ENCODE measurements at regions not wholly inside any gene's neighbourhood (a gene's known extent, or its start where the extent isn't known, plus 50 kb on each side); places are given as distances from the start of the nearest gene placed in this dataset.

DNA sequence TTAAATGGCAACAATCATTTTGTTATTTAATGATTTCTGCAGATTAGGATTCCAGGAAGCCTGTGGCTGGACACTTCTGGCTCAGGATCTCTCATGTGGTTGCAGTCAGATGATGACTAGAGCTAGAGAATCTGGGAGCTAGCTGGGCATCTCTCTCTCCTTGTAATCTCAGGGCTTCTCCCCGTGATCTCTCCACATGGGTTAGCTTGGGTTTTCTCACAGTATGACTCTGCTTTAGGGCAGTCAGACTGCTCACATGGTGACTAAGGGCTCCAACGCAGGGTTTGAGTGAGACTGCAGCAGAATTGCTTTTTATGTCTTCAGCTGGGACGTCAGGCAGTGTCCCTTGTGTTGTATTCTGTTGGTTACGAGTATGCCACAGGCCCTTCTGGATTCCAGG lies 361.4 kb downstream of the CBLL2 start:
- H3K27ac ChIP-seq = no peak overlapping the region
- H3K36me3 ChIP-seq = no peaks in the 10 kb centered on the region
- H3K4me1 ChIP-seq = no peaks in the 10 kb centered on the region
- TF ChIP-seq EP300 (IDR thresholded peaks at IDR 0.05) (no peak), POLR2A (IDR thresholded peaks at IDR 0.05) (no peak)
- TF ChIP-seq, protein P1, sequence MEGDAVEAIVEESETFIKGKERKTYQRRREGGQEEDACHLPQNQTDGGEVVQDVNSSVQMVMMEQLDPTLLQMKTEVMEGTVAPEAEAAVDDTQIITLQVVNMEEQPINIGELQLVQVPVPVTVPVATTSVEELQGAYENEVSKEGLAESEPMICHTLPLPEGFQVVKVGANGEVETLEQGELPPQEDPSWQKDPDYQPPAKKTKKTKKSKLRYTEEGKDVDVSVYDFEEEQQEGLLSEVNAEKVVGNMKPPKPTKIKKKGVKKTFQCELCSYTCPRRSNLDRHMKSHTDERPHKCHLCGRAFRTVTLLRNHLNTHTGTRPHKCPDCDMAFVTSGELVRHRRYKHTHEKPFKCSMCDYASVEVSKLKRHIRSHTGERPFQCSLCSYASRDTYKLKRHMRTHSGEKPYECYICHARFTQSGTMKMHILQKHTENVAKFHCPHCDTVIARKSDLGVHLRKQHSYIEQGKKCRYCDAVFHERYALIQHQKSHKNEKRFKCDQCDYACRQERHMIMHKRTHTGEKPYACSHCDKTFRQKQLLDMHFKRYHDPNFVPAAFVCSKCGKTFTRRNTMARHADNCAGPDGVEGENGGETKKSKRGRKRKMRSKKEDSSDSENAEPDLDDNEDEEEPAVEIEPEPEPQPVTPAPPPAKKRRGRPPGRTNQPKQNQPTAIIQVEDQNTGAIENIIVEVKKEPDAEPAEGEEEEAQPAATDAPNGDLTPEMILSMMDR (IDR thresholded peaks at IDR 0.05) = no peak
- peaks cover 0 to 5% of the 10 kb centered on the region in 2 donors for H3K27me3 ChIP-seq
- H3K4me3 ChIP-seq = no peak overlapping the region
- WGBS, 2 donors = 45 to 53% methylated on average over 4 of the region's 4 CpGs
- H3K9me3 ChIP-seq = no peaks in the 10 kb centered on the region
- DNase-seq (ENCODE audit: low spot score in 2 of 2) = no peak

DNA sequence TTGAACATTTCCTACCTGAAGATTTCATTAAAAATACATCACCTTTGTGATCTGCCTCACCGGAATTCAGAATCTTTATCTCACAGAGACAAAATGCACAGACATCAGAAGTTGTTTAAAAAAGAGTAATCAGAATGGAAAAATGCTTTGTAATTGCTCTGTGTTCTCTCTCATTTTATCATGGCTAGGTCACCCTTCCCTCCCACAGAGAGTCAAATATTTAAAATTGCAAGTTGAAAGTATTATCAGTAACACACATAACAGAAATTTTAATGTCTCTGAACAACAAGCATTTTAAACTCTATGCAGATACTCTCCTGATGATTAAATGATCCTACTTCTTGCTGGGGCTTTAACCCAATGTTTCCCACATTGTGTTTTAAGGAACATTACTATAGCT lies 362.0 kb downstream of the CBLL2 start:
- H3K27ac ChIP-seq = no peak overlapping the region
- WGBS, 2 donors = 56 to 63% methylated on average over 1 of the region's 1 CpG
- TF ChIP-seq EP300 (IDR thresholded peaks at IDR 0.05) (no peak), POLR2A (IDR thresholded peaks at IDR 0.05) (no peak)
- TF ChIP-seq, protein P1 (IDR thresholded peaks at IDR 0.05) = no peak

DNA sequence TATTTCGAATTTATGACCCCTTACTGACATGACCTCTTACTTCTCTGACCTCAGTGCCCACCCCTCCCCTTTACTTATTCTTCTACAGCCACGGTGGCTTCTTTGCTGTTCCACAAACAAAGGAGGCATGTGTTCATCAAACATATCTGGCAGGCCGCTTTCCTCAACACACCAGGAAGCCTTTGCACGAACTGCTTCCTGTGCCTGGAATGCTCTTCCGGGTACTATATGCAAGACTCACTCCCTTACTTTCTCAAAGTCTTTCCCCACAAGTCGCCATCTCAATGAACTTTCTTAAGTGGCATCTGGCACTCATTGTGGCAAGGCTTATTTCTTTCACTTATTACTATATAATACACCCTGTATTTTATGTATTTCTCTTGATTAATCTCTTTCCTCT lies 351.5 kb upstream of the DDX53 start:
- Histone ChIP-seq H3K4me3 (no peak overlapping the region), H3K27me3 (no peaks in the 10 kb centered on the region), H3K4me1 (peaks cover 0 to 5% (median 0%) of the 10 kb centered on the region in 4 donors), H3K36me3 (no peaks in the 10 kb centered on the region), H3K27ac (no peak overlapping the region), H3K9me3 (no peaks in the 10 kb centered on the region)
- 59 to 61% methylated on average over 6 of the region's 6 CpGs for WGBS, 2 donors
- TF ChIP-seq EP300 (IDR thresholded peaks at IDR 0.05) = no peak
- TF ChIP-seq, protein P1 (IDR thresholded peaks at IDR 0.05) = no peak
- no peak for TF ChIP-seq POLR2A (IDR thresholded peaks at IDR 0.05)
- no peak for DNase-seq (ENCODE audit: low spot score in 2 of 2)

More for the DNA sequence above, 362.0 kb downstream of the CBLL2 start:
- no peak for DNase-seq (ENCODE audit: low spot score in 2 of 2)
- H3K9me3 ChIP-seq = no peaks in the 10 kb centered on the region
- no peaks in the 10 kb centered on the region for H3K4me1 ChIP-seq
- no peaks in the 10 kb centered on the region for H3K36me3 ChIP-seq
- H3K4me3 ChIP-seq = no peak overlapping the region
- peaks cover 0 to 4% of the 10 kb centered on the region in 2 donors for H3K27me3 ChIP-seq

DNA sequence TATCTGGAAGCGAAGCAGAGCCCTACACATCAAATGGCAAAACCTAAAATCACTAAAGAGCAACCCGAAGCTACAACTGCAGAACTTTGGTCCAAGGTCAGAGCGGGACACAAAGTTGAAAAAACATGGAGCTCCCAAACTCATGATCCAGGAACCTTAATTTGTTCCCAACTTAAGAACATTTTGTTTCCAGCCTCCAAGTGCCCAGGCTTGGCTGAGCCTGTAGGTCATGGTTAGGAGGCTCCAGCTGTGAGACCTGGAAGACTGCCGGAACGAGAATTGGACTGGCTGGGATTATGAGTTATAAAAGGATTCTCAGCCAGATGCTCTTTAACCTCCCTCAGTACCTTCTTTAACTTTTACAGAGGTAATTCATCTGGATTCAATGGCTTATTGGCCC lies 349.1 kb upstream of the DDX53 start:
- H3K9me3 ChIP-seq = no peaks in the 10 kb centered on the region
- H3K4me3 ChIP-seq = no peak overlapping the region
- no peaks in the 10 kb centered on the region for H3K27me3 ChIP-seq
- H3K4me1 ChIP-seq = peaks cover 0 to 5% (median 0%) of the 10 kb centered on the region in 4 donors
- H3K36me3 ChIP-seq = no peaks in the 10 kb centered on the region
- TF ChIP-seq, protein P1 (IDR thresholded peaks at IDR 0.05) = no peak
- TF ChIP-seq POLR2A (IDR thresholded peaks at IDR 0.05) = no peak
- peak in 1 of 2 donors; percentile 74 for TF ChIP-seq EP300 (IDR thresholded peaks at IDR 0.05)
- WGBS, 2 donors = 63 to 66% methylated on average over 5 of the region's 5 CpGs
- H3K27ac ChIP-seq = peak overlapping the region in 1 of 4 donors; percentile 55
- DNase-seq (ENCODE audit: low spot score in 2 of 2) = peak; percentile 42 to 61

DNA sequence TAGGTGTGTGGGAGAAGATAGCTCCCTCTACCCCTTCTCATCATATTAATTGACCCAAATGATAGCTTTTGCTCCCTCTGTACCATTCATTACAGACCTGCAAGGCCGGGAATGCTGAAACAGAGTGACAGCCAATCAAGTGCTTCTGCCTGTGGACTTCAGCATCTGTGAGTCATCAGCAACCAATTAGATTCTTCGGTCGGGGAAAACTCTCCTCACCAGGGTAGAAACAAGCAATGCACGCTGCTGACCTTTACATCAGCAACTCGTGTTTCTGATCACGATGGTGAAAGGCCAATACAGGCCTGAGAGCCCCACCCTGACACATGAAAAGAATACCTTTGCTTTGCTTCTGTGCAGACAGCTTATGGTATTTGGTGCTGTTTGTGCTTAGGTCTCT lies 347.2 kb upstream of the DDX53 start:
- Histone ChIP-seq H3K27ac (peak overlapping the region in 2 of 4 donors; percentile 15 to 44), H3K4me3 (no peak overlapping the region), H3K27me3 (no peaks in the 10 kb centered on the region), H3K4me1 (peaks cover 0 to 5% (median 0%) of the 10 kb centered on the region in 4 donors), H3K36me3 (no peaks in the 10 kb centered on the region), H3K9me3 (peaks cover 0 to 5% (median 0%) of the 10 kb centered on the region in 4 donors)
- WGBS, 2 donors = 18 to 43% methylated on average over 4 to 6 of the region's 6 CpGs
- no peak for DNase-seq (ENCODE audit: low spot score in 2 of 2)
- no peak for TF ChIP-seq EP300 (IDR thresholded peaks at IDR 0.05)
- TF ChIP-seq, protein P1 (IDR thresholded peaks at IDR 0.05) = no peak
- no peak for TF ChIP-seq POLR2A (IDR thresholded peaks at IDR 0.05)

All from tibial nerve (tissue), 4 donors.